ENCODE measurements at regions not wholly inside any gene's neighbourhood (a gene's known extent, or its start where the extent isn't known, plus 50 kb on each side); places are given as distances from the start of the nearest gene placed in this dataset.
"Not testable (repeated sequence)": the region's sequence is repeated elsewhere in the genome, so short reads cannot be mapped to it uniquely, and the experiment has no call there.

GRCh38 chr6:88417361-88417760 lies 251.2 kb upstream of the CNR1 start:
- H3K36me3 Mint-ChIP-seq; H3K4me1 Mint-ChIP-seq; ATAC-seq (ENCODE audit: low read depth); DNase-seq; H3K27me3 Mint-ChIP-seq; H3K4me3 Mint-ChIP-seq; H3K9me3 Mint-ChIP-seq; POLR2A ChIA-PET; H3K27ac Mint-ChIP-seq: not testable (repeated sequence)

- Mint-ChIP-seq H3K9me3 (no peaks in the 10 kb centered on the region), H3K27me3 (no peaks in the 10 kb centered on the region), H3K4me3 (no peak overlapping the region), H3K4me1 (no peaks in the 10 kb centered on the region), H3K27ac (no peak overlapping the region), H3K36me3 (no peaks in the 10 kb centered on the region)
- ATAC-seq (ENCODE audit: low read depth) (no peak), DNase-seq (no peak)
- POLR2A ChIA-PET: no interaction called here
These were observed 247.3 kb upstream of the CNR1 start for GRCh38 chr6:88413459-88413858.

- DNase-seq; H3K4me1 Mint-ChIP-seq; H3K9me3 Mint-ChIP-seq; H3K27me3 Mint-ChIP-seq; H3K36me3 Mint-ChIP-seq; ATAC-seq (ENCODE audit: low read depth); H3K27ac Mint-ChIP-seq; POLR2A ChIA-PET; H3K4me3 Mint-ChIP-seq: not testable (repeated sequence)
These were observed 242.2 kb upstream of the CNR1 start for GRCh38 chr6:88408355-88408754.

GRCh38 chr6:88406674-88407073 lies 240.5 kb upstream of the CNR1 start:
- H3K4me3 Mint-ChIP-seq; DNase-seq; H3K27me3 Mint-ChIP-seq; H3K36me3 Mint-ChIP-seq; POLR2A ChIA-PET; H3K9me3 Mint-ChIP-seq; H3K4me1 Mint-ChIP-seq; H3K27ac Mint-ChIP-seq; ATAC-seq (ENCODE audit: low read depth): not testable (repeated sequence)

- DNase-seq: no peak
- POLR2A ChIA-PET: no interaction called here
- H3K9me3 Mint-ChIP-seq: no peaks in the 10 kb centered on the region
These were observed 237.3 kb upstream of the CNR1 start for GRCh38 chr6:88403486-88403885.

GRCh38 chr6:88402909-88403308 lies 236.8 kb upstream of the CNR1 start:
- Mint-ChIP-seq H3K4me1 (no peaks in the 10 kb centered on the region), H3K4me3 (no peak overlapping the region), H3K27ac (no peak overlapping the region), H3K27me3 (no peaks in the 10 kb centered on the region), H3K9me3 (no peaks in the 10 kb centered on the region), H3K36me3 (no peaks in the 10 kb centered on the region)
- no peak for DNase-seq
- no peak for ATAC-seq (ENCODE audit: low read depth)
- POLR2A ChIA-PET: no interaction called here

More at GRCh38 chr6:88403486-88403885, 237.3 kb upstream of the CNR1 start:
- Mint-ChIP-seq H3K27me3 (no peaks in the 10 kb centered on the region), H3K4me3 (no peak overlapping the region), H3K4me1 (no peaks in the 10 kb centered on the region), H3K27ac (no peak overlapping the region), H3K36me3 (no peaks in the 10 kb centered on the region)
- ATAC-seq (ENCODE audit: low read depth): no peak

- POLR2A ChIA-PET; H3K27ac Mint-ChIP-seq; H3K36me3 Mint-ChIP-seq; H3K4me3 Mint-ChIP-seq; H3K4me1 Mint-ChIP-seq; H3K9me3 Mint-ChIP-seq; ATAC-seq (ENCODE audit: low read depth); DNase-seq; H3K27me3 Mint-ChIP-seq: not testable (repeated sequence)
These were observed 224.9 kb upstream of the CNR1 start for GRCh38 chr6:88390998-88391397.

- DNase-seq: no peak
- POLR2A ChIA-PET: no interaction called here
- H3K27me3 Mint-ChIP-seq: no peaks in the 10 kb centered on the region
- no peak overlapping the region for H3K4me3 Mint-ChIP-seq
- peaks cover 1% of the 10 kb centered on the region for H3K9me3 Mint-ChIP-seq
- H3K36me3 Mint-ChIP-seq: no peaks in the 10 kb centered on the region
- no peak for ATAC-seq (ENCODE audit: low read depth)
- no peak overlapping the region for H3K27ac Mint-ChIP-seq
- no peaks in the 10 kb centered on the region for H3K4me1 Mint-ChIP-seq
These were observed 222.4 kb upstream of the CNR1 start for GRCh38 chr6:88388589-88388988.

GRCh38 chr6:88386167-88386566 lies 220.0 kb upstream of the CNR1 start:
- Mint-ChIP-seq H3K27me3 (no peaks in the 10 kb centered on the region), H3K4me3 (no peak overlapping the region), H3K4me1 (no peaks in the 10 kb centered on the region), H3K27ac (no peak overlapping the region), H3K9me3 (no peaks in the 10 kb centered on the region), H3K36me3 (no peaks in the 10 kb centered on the region)
- POLR2A ChIA-PET: no interaction called here
- ATAC-seq (ENCODE audit: low read depth): no peak
- DNase-seq: no peak

- ATAC-seq (ENCODE audit: low read depth) (no peak), DNase-seq (no peak)
- Mint-ChIP-seq H3K36me3 (no peaks in the 10 kb centered on the region), H3K27me3 (no peaks in the 10 kb centered on the region), H3K4me3 (no peak overlapping the region), H3K9me3 (no peaks in the 10 kb centered on the region), H3K27ac (no peak overlapping the region), H3K4me1 (no peaks in the 10 kb centered on the region)
- POLR2A ChIA-PET: no interaction called here
These were observed 217.0 kb upstream of the CNR1 start for GRCh38 chr6:88383183-88383582.

- Mint-ChIP-seq H3K27ac (no peak overlapping the region), H3K4me3 (no peak overlapping the region), H3K4me1 (no peaks in the 10 kb centered on the region), H3K36me3 (no peaks in the 10 kb centered on the region), H3K27me3 (no peaks in the 10 kb centered on the region), H3K9me3 (no peaks in the 10 kb centered on the region)
- DNase-seq: no peak
- ATAC-seq (ENCODE audit: low read depth): no peak
- POLR2A ChIA-PET: no interaction called here
These were observed 215.1 kb upstream of the CNR1 start for GRCh38 chr6:88381289-88381642.

GRCh38 chr6:88380618-88381288 lies 214.6 kb upstream of the CNR1 start:
- H3K4me3 Mint-ChIP-seq: no peak overlapping the region
- no peaks in the 10 kb centered on the region for H3K4me1 Mint-ChIP-seq
- ATAC-seq (ENCODE audit: low read depth): no peak
- no peak for DNase-seq
- H3K27ac Mint-ChIP-seq: no peak overlapping the region
- no peaks in the 10 kb centered on the region for H3K27me3 Mint-ChIP-seq
- no peaks in the 10 kb centered on the region for H3K36me3 Mint-ChIP-seq
- H3K9me3 Mint-ChIP-seq: no peaks in the 10 kb centered on the region
- POLR2A ChIA-PET: no interaction called here

GRCh38 chr6:88380083-88380482 lies 213.9 kb upstream of the CNR1 start:
- POLR2A ChIA-PET: no interaction called here
- DNase-seq (no peak), ATAC-seq (ENCODE audit: low read depth) (no peak)

GRCh38 chr6:88378639-88379038 lies 212.5 kb upstream of the CNR1 start:
- Mint-ChIP-seq H3K4me1 (no peaks in the 10 kb centered on the region), H3K27ac (no peak overlapping the region), H3K9me3 (no peaks in the 10 kb centered on the region), H3K36me3 (no peaks in the 10 kb centered on the region), H3K27me3 (peaks cover 3% of the 10 kb centered on the region), H3K4me3 (no peak overlapping the region)
- no peak for ATAC-seq (ENCODE audit: low read depth)
- DNase-seq: no peak
- POLR2A ChIA-PET: no interaction called here

More at GRCh38 chr6:88380083-88380482, 213.9 kb upstream of the CNR1 start:
- peaks cover 3% of the 10 kb centered on the region for H3K27me3 Mint-ChIP-seq
- H3K4me1 Mint-ChIP-seq: no peaks in the 10 kb centered on the region
- H3K9me3 Mint-ChIP-seq: no peaks in the 10 kb centered on the region
- no peak overlapping the region for H3K4me3 Mint-ChIP-seq
- no peak overlapping the region for H3K27ac Mint-ChIP-seq
- H3K36me3 Mint-ChIP-seq: no peaks in the 10 kb centered on the region

- Mint-ChIP-seq H3K9me3 (no peaks in the 10 kb centered on the region), H3K4me3 (no peak overlapping the region), H3K27ac (no peak overlapping the region), H3K27me3 (peaks cover 3% of the 10 kb centered on the region), H3K4me1 (no peaks in the 10 kb centered on the region), H3K36me3 (no peaks in the 10 kb centered on the region)
- DNase-seq: no peak
- POLR2A ChIA-PET: no interaction called here
- ATAC-seq (ENCODE audit: low read depth): no peak
These were observed 211.9 kb upstream of the CNR1 start for GRCh38 chr6:88377976-88378568.

Measured in activated naive CD8-positive, alpha-beta T cell treated with anti-CD3 and anti-CD28 coated beads, Interleukin-2, amount 10 ng/mL, durations not matched to agents 7 days and 5 days (primary cell).